HUES48 (cell line): ENCODE measurements at regions not wholly inside any gene's neighbourhood (a gene's known extent, or its start where the extent isn't known, plus 50 kb on each side); places are given as distances from the start of the nearest gene placed in this dataset.

Experiments
- H3K27ac ChIP-seq: one replicate; pipeline ENCODE4 v1.7.0; 2013; ENCODE audit warnings: low read depth, low read length, inconsistent platforms
- H3K27me3 ChIP-seq: 2 replicates; pipeline ENCODE4 v1.6.1; 2013; ENCODE audit warnings: mild to moderate bottlenecking, low read length; ENCODE audit not compliant: control insufficient read depth, insufficient read depth
- H3K36me3 ChIP-seq: 2 replicates; pipeline ENCODE4 v1.6.1; 2013; ENCODE audit warnings: low read length; ENCODE audit not compliant: control insufficient read depth, insufficient read depth
- H3K4me1 ChIP-seq: 2 replicates; pipeline ENCODE4 v1.6.1; 2013; ENCODE audit warnings: mild to moderate bottlenecking, low read length; ENCODE audit not compliant: control insufficient read depth, insufficient read depth
- H3K4me3 ChIP-seq: 2 replicates; pipeline ENCODE4 v1.5.1; 2013; ENCODE audit warnings: mild to moderate bottlenecking, low read depth, low read length
- H3K9ac ChIP-seq: 2 replicates; pipeline ENCODE4 v1.6.1; 2013; ENCODE audit warnings: mild to moderate bottlenecking, low read depth, low read length, moderate library complexity
- H3K9me3 ChIP-seq: 2 replicates; pipeline ENCODE4 v1.6.1; 2013; ENCODE audit warnings: low read length; ENCODE audit not compliant: control insufficient read depth, insufficient read depth

DNA sequence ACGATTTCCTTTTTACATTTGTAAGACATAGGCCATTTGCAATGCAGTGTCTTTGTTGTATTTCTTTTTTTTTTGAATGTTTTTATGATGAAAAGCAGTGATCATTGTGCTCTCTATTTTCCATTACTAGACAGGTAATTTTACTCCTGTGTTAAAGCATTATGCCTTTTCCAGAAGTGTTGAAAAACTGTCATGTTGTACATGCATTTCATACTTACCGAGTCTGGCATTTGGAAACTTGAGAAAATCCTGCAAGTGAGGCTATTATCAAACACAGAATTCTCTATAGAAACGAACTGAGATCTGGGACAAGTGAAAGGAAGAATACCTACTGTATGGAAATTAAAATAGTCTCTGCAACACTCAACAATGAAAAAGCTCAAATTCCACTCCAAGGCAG, 78.6 kb upstream of the CNR1 start:
- Histone ChIP-seq H3K4me1 (no peaks in the 10 kb centered on the region), H3K36me3 (no peaks in the 10 kb centered on the region), H3K4me3 (no peak overlapping the region), H3K27me3 (no peaks in the 10 kb centered on the region), H3K9me3 (no peaks in the 10 kb centered on the region), H3K27ac (no peak overlapping the region), H3K9ac (no peak overlapping the region)

DNA sequence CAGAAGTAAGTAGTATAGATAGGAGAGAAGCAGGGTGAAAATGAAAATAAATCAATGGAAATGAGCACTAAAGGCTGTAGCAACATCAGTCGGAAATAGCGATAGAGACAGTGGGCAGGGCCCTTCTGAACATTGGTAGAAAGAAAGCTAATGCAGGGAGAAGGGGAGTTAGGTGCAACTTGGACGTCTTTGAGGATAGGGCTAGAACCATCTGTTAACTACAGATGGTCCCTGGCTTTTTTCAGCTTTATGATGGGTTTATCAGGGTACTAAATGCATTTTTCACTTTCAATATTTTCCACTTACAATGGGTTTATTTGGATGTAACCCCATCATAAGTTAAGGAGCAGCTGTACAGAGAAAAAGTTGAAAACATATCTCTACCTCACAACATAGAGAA, 72.8 kb upstream of the CNR1 start:
- no peak overlapping the region for H3K9ac ChIP-seq
- H3K4me1 ChIP-seq, result no peaks in the 10 kb centered on the region
- H3K27ac ChIP-seq, result no peak overlapping the region
- H3K4me3 ChIP-seq, result no peak overlapping the region
- H3K27me3 ChIP-seq, result no peaks in the 10 kb centered on the region
- no peaks in the 10 kb centered on the region for H3K9me3 ChIP-seq
- H3K36me3 ChIP-seq, result no peaks in the 10 kb centered on the region

GRCh38 chr6:88238065-88238464, 71.9 kb upstream of the CNR1 start:
- Histone ChIP-seq H3K4me1 (no peaks in the 10 kb centered on the region), H3K27me3 (no peaks in the 10 kb centered on the region), H3K4me3 (no peak overlapping the region), H3K36me3 (no peaks in the 10 kb centered on the region), H3K27ac (no peak overlapping the region), H3K9ac (no peak overlapping the region), H3K9me3 (0 out of 2 replicates have a peak, but pooled peaks cover 2% of the 10 kb centered on the region)

DNA sequence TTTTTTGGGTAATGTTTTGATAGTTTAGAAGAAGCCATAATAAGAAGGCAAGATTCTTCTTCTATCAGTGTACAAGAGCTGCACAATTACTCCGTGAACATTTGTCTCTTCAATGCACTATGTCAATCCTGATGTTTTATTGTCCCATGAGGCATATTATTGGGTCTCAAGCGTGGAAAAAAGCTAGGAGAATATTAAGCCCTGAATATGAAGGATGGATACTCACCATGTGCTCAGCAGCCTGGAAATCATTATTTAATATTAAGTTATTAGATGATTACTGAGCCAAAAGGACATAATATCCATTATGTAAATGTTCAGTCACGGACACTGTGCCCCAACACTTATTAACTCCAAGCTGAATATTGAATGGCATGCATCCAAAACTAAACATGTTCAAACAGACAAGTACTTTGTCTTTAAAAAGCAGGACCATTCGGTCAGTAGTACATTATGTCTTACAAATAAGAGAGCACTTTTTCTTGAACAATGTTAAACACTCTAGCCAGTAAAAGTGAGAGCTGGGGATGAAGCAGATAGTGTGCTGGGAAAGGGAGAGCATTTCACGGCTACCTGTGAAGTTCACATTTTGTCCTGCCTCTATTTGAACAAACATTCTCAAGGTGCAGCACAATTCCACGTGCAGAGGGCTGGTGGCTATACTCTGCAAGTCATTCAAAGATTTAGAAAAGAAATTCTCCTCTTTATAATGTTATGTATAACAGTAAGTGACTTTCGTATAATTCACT, 70.6 kb upstream of the CNR1 start:
- no peak overlapping the region for H3K27ac ChIP-seq
- no peaks in the 10 kb centered on the region for H3K4me1 ChIP-seq
- H3K27me3 ChIP-seq, result no peaks in the 10 kb centered on the region
- 0 out of 2 replicates have a peak, but pooled peaks cover 6% of the 10 kb centered on the region for H3K9me3 ChIP-seq
- H3K4me3 ChIP-seq, result no peak overlapping the region
- no peak overlapping the region for H3K9ac ChIP-seq
- no peaks in the 10 kb centered on the region for H3K36me3 ChIP-seq

GRCh38 chr6:88232753-88233152, 66.6 kb upstream of the CNR1 start:
- Histone ChIP-seq H3K9me3 (0 out of 2 replicates have a peak, but pooled peaks cover 6% of the 10 kb centered on the region), H3K4me3 (no peak overlapping the region), H3K36me3 (no peaks in the 10 kb centered on the region), H3K9ac (no peak overlapping the region), H3K27me3 (no peaks in the 10 kb centered on the region), H3K27ac (no peak overlapping the region), H3K4me1 (no peaks in the 10 kb centered on the region)

DNA sequence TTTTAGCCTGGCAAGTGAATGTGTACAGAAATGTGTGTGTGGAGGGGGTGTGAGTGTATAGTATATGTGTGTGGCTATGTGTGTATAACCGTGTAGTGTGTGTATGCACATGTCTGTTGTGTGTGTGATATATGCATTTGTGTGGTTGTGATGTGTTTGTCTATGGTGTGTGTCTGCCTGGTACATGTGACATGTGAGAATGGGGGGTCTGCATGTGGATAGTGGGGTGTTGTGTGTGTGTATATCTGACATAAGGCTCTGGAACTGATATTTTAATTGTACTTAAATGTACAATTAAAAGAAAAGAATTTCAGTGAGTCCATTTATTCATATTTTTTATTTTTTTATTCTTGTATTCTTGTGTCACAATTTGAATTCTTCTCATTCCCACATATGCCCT, 57.2 kb upstream of the CNR1 start:
- Histone ChIP-seq H3K9me3 (no peaks in the 10 kb centered on the region), H3K9ac (no peak overlapping the region), H3K27ac (no peak overlapping the region), H3K36me3 (no peaks in the 10 kb centered on the region), H3K27me3 (no peaks in the 10 kb centered on the region), H3K4me3 (no peak overlapping the region), H3K4me1 (no peaks in the 10 kb centered on the region)

DNA sequence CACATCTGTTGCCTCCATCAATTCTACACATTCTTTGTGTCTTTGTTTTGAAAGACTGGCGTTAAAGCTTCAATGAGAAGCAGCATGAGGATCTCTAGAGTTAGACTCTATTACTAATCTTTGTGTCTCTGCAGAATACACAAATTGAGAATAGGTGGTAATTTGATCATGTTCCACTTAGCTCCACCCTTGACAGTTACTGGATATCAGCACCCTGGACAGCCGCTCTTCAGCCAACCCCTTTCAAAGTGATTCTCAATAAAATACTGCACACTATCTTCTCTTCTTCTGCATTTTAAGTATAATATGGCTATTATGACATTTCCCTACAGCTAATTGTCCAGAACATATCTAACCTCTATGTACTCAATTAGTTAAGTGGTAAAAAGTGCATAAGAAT, 54.3 kb upstream of the CNR1 start:
- Histone ChIP-seq H3K36me3 (no peaks in the 10 kb centered on the region), H3K9ac (no peak overlapping the region), H3K27me3 (no peaks in the 10 kb centered on the region), H3K27ac (no peak overlapping the region), H3K4me3 (no peak overlapping the region), H3K9me3 (no peaks in the 10 kb centered on the region), H3K4me1 (peaks cover 14% of the 10 kb centered on the region)

- no peak overlapping the region for H3K27ac ChIP-seq
- H3K9me3 ChIP-seq, result no peaks in the 10 kb centered on the region
- no peak overlapping the region for H3K9ac ChIP-seq
- H3K27me3 ChIP-seq, result no peaks in the 10 kb centered on the region
- H3K36me3 ChIP-seq, result no peaks in the 10 kb centered on the region
- H3K4me1 ChIP-seq, result peaks cover 25% of the 10 kb centered on the region
- H3K4me3 ChIP-seq, result no peak overlapping the region
Observed at GRCh38 chr6:88216182-88216581, 50.0 kb upstream of the CNR1 start.
